Posterior vena cava (tissue), 2 donors: ENCODE measurements at regions not wholly inside any gene's neighbourhood (a gene's known extent, or its start where the extent isn't known, plus 50 kb on each side); places are given as distances from the start of the nearest gene placed in this dataset.

Experiments used
- DNase-seq: peaks from one replicate; pipeline ENCODE4 v3.0.0-alpha.2; 2020; ENCODE audit warnings: low spot score
- intact Hi-C, 2 donors: fragments of 100-400 bp; cut with DNase I; formaldehyde crosslinking; loops; one replicate each; pipeline versions ENCODE4 v1.14.1 to v1.14.2; 2022 to 2023
- donor health status: DM: yes; HTN: yes; CAD: no.
- donor health status: DM: yes; HTN: yes; CAD: no.

GRCh38 chr1:219123036-219123435, 50.6 kb upstream of the LYPLAL1 start:
- peak; percentile 62 for DNase-seq
- intact Hi-C loops = no loop called here
